Neural cell (in vitro differentiated cells): ENCODE measurements at regions not wholly inside any gene's neighbourhood (a gene's known extent, or its start where the extent isn't known, plus 50 kb on each side); places are given as distances from the start of the nearest gene placed in this dataset.
"Not testable (repeated sequence)": the region's sequence is repeated elsewhere in the genome, so short reads cannot be mapped to it uniquely, and the experiment has no call there.

Experiments
- H2AFZ ChIP-seq: fragments of 200-600, 300-800 bp; sonication (generic), shearing (Covaris generic); 2 replicates; pipeline ENCODE4 v1.6.0; 2014; ENCODE audit warnings: low read depth, mild to moderate bottlenecking, antibody characterized with exemption, low read length, moderate library complexity
- H3F3A ChIP-seq: fragments of 200-600 bp; shearing (Covaris generic); 2 replicates; pipeline ENCODE4 v1.6.1; 2016; ENCODE audit warnings: mild to moderate bottlenecking, moderate library complexity, mixed read lengths, antibody characterized with exemption, low read length; ENCODE audit not compliant: insufficient read depth, poor library complexity, severe bottlenecking
- H3K27ac ChIP-seq: fragments of 200-600, 300-800 bp; sonication (generic), shearing (Covaris generic); 2 replicates; pipeline ENCODE4 v1.5.1; 2014; ENCODE audit warnings: mild to moderate bottlenecking, low read length, moderate library complexity
- H3K27me3 ChIP-seq: fragments of 300-800, 200-600 bp; sonication (generic), shearing (Covaris generic); 2 replicates; pipeline ENCODE4 v1.6.0; 2014; ENCODE audit warnings: mild to moderate bottlenecking, low read depth, low read length, moderate library complexity; ENCODE audit not compliant: insufficient read depth
- H3K36me3 ChIP-seq: fragments of 300-800, 200-600 bp; sonication (generic), shearing (Covaris generic); 2 replicates; pipeline ENCODE4 v1.5.1; 2014; ENCODE audit warnings: mild to moderate bottlenecking, antibody characterized with exemption, low read length, moderate library complexity; ENCODE audit not compliant: insufficient read depth
- H3K4me2 ChIP-seq: fragments of 300-800, 200-600 bp; sonication (generic), shearing (Covaris generic); 2 replicates; pipeline ENCODE4 v1.6.0; 2014; ENCODE audit warnings: mild to moderate bottlenecking, low read length
- H3K4me3 ChIP-seq: fragments of 300-800, 200-600 bp; sonication (generic), shearing (Covaris generic); 2 replicates; pipeline ENCODE4 v1.5.1; 2014; ENCODE audit warnings: mild to moderate bottlenecking, low read length, moderate library complexity
- H3K79me2 ChIP-seq: fragments of 200-600 bp; shearing (Covaris generic); replicated peaks from 2 replicates; pipeline ENCODE4 v1.6.0; 2014; ENCODE audit warnings: mild to moderate bottlenecking, low read length, moderate library complexity; ENCODE audit not compliant: insufficient read depth
- H3K9ac ChIP-seq: fragments of 300-800, 200-600 bp; sonication (generic), shearing (Covaris generic); 2 replicates; pipeline ENCODE4 v1.6.1; 2016; ENCODE audit warnings: mild to moderate bottlenecking, low read length, mixed read lengths
- H3K9me2 ChIP-seq: fragments of 200-600 bp; shearing (Covaris generic); 2 replicates; pipeline ENCODE4 v1.6.1; 2016; ENCODE audit warnings: mild to moderate bottlenecking, low read length, mixed read lengths; ENCODE audit not compliant: insufficient read depth
- H3K9me3 ChIP-seq: fragments of 200-600, 300-800 bp; sonication (generic), shearing (Covaris generic); 2 replicates; pipeline ENCODE4 v1.6.1; 2016; ENCODE audit warnings: mild to moderate bottlenecking, mixed run types, low read length, moderate library complexity, mixed read lengths
- H4K20me1 ChIP-seq: fragments of 200-600 bp; shearing (Covaris generic); 2 replicates; pipeline ENCODE4 v1.6.1; 2016; ENCODE audit warnings: mild to moderate bottlenecking, mixed run types; ENCODE audit not compliant: insufficient read depth
- EP300 ChIP-seq: fragments of 450-650 bp; conservative IDR thresholded peaks from 2 replicates; pipeline ENCODE4 v1.6.1; 2014; ENCODE audit warnings: antibody characterized with exemption, mild to moderate bottlenecking, moderate library complexity; ENCODE audit not compliant: poor library complexity, severe bottlenecking
- EZH2 ChIP-seq: fragments of 200-600, 300-800 bp; shearing (Covaris generic), sonication (generic); IDR thresholded peaks from 2 replicates; pipeline ENCODE4 v1.6.1; 2014; ENCODE audit warnings: antibody characterized with exemption, low read length, borderline replicate concordance, mild to moderate bottlenecking; ENCODE audit not compliant: insufficient read depth, poor library complexity, severe bottlenecking
- MXI1 ChIP-seq: fragments of 450-650 bp; conservative IDR thresholded peaks from 2 replicates; pipeline ENCODE4 v1.6.1; 2014; ENCODE audit warnings: antibody characterized with exemption, mild to moderate bottlenecking; ENCODE audit not compliant: poor library complexity, severe bottlenecking
- POLR2AphosphoS5 ChIP-seq: IDR thresholded peaks from 2 replicates; pipeline ENCODE4 v1.6.1; 2012
- RAD21 ChIP-seq: fragments of 450-650 bp; conservative IDR thresholded peaks from 2 replicates; pipeline ENCODE4 v1.6.1; 2014; ENCODE audit warnings: antibody characterized with exemption, mild to moderate bottlenecking, moderate library complexity
- SMC3 ChIP-seq: fragments of 450-650 bp; conservative IDR thresholded peaks from 2 replicates; pipeline ENCODE4 v1.6.1; 2014; ENCODE audit warnings: antibody characterized with exemption, mild to moderate bottlenecking, moderate library complexity; ENCODE audit not compliant: poor library complexity
- TAF1 ChIP-seq: IDR thresholded peaks from 2 replicates; pipeline ENCODE4 v1.6.1; 2012; ENCODE audit warnings: low read depth
- TF ChIP-seq, protein P1 (sequence below): IDR thresholded peaks from 2 replicates; pipeline ENCODE4 v1.6.1; 2012; ENCODE audit warnings: borderline replicate concordance
- TF ChIP-seq, protein P2 (sequence below): fragments of 450-650 bp; IDR thresholded peaks from 2 replicates; pipeline ENCODE4 v1.5.1; 2014; ENCODE audit warnings: antibody characterized with exemption, mild to moderate bottlenecking, moderate library complexity; ENCODE audit not compliant: poor library complexity, severe bottlenecking

DNA sequence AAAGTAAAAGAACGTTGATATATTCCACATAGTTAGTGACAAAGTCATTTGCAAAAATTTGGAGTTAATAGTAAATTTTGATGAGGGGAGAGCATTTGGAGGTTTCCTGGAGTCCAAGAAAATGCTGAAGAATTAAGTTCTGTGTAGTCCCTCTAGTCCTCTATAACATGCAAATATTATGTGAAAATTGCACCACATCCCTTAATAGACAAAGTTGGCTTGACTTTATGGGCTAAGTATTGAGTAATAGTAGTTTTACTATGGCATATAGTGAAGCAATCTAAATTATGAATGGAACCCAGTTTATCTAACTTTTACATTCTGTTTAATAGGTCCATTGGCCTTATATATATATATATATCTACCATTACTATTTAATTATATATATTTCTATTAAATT is 66.4 kb upstream of the DCN start:
- Histone ChIP-seq H3K79me2 (no peaks in the 10 kb centered on the region), H3K27ac (no peak overlapping the region), H3K36me3 (no peaks in the 10 kb centered on the region), H3K4me2 (no peak overlapping the region), H3K4me3 (no peak overlapping the region), H3K9me3 (no peaks in the 10 kb centered on the region), H2AFZ (no peak overlapping the region), H3F3A (no peaks in the 10 kb centered on the region), H4K20me1 (no peaks in the 10 kb centered on the region), H3K27me3 (no peaks in the 10 kb centered on the region), H3K9me2 (no peaks in the 10 kb centered on the region), H3K9ac (no peak overlapping the region)
- TF ChIP-seq RAD21: no peak
- TF ChIP-seq, protein P1, sequence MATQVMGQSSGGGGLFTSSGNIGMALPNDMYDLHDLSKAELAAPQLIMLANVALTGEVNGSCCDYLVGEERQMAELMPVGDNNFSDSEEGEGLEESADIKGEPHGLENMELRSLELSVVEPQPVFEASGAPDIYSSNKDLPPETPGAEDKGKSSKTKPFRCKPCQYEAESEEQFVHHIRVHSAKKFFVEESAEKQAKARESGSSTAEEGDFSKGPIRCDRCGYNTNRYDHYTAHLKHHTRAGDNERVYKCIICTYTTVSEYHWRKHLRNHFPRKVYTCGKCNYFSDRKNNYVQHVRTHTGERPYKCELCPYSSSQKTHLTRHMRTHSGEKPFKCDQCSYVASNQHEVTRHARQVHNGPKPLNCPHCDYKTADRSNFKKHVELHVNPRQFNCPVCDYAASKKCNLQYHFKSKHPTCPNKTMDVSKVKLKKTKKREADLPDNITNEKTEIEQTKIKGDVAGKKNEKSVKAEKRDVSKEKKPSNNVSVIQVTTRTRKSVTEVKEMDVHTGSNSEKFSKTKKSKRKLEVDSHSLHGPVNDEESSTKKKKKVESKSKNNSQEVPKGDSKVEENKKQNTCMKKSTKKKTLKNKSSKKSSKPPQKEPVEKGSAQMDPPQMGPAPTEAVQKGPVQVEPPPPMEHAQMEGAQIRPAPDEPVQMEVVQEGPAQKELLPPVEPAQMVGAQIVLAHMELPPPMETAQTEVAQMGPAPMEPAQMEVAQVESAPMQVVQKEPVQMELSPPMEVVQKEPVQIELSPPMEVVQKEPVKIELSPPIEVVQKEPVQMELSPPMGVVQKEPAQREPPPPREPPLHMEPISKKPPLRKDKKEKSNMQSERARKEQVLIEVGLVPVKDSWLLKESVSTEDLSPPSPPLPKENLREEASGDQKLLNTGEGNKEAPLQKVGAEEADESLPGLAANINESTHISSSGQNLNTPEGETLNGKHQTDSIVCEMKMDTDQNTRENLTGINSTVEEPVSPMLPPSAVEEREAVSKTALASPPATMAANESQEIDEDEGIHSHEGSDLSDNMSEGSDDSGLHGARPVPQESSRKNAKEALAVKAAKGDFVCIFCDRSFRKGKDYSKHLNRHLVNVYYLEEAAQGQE: no peak
- no peak for TF ChIP-seq EZH2
- TF ChIP-seq MXI1: no peak
- TF ChIP-seq, protein P2, sequence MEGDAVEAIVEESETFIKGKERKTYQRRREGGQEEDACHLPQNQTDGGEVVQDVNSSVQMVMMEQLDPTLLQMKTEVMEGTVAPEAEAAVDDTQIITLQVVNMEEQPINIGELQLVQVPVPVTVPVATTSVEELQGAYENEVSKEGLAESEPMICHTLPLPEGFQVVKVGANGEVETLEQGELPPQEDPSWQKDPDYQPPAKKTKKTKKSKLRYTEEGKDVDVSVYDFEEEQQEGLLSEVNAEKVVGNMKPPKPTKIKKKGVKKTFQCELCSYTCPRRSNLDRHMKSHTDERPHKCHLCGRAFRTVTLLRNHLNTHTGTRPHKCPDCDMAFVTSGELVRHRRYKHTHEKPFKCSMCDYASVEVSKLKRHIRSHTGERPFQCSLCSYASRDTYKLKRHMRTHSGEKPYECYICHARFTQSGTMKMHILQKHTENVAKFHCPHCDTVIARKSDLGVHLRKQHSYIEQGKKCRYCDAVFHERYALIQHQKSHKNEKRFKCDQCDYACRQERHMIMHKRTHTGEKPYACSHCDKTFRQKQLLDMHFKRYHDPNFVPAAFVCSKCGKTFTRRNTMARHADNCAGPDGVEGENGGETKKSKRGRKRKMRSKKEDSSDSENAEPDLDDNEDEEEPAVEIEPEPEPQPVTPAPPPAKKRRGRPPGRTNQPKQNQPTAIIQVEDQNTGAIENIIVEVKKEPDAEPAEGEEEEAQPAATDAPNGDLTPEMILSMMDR: no peak
- TF ChIP-seq SMC3: no peak
- no peak for TF ChIP-seq TAF1

DNA sequence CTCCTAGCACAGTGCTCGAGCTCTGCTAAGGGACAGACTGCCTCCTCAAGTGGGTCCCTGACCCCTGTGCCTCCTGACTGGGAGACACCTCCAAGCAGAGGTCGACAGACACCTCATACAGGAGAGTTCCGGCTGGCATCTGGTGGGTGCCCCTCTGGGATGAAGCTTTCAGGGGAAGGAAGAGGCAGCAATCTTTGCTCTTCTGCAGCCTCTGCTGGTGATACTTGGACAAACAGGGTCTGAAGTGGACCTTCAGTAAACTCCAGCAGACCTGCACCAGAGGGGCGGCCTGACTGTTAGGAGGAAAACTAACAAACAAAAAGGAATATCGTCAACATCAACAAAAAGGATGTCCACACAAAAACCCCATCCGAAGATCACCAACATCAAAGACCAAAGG is 60.6 kb upstream of the DCN start:
- H3K79me2 ChIP-seq, H2AFZ ChIP-seq, H4K20me1 ChIP-seq, H3K9me2 ChIP-seq, H3K9ac ChIP-seq, H3K36me3 ChIP-seq, H3K27me3 ChIP-seq, H3K27ac ChIP-seq, H3F3A ChIP-seq, H3K9me3 ChIP-seq, H3K4me2 ChIP-seq, H3K4me3 ChIP-seq: not testable (repeated sequence)

DNA sequence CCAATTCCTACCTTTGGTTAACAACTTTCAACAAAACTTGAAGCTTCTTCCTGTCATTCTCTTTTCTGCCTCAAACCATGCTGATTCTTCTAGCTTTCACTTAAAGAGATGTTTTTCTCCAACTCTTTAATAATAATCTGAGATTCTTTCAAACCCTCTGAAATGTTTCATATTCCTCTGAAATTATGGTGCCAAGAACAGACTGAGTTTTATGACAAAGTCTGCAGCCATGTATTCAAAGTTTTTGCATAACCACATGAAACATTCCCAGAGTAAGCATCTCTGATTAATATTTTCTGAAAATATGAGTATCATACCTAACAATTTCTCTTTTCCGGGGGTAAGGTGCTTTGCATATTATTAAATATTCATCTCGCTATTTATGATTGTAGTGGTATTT is 59.1 kb upstream of the DCN start:
- H2AFZ ChIP-seq: no peak overlapping the region
- H3K9me2 ChIP-seq: no peaks in the 10 kb centered on the region
- no peak overlapping the region for H3K4me2 ChIP-seq
- H3K4me3 ChIP-seq: no peak overlapping the region
- TF ChIP-seq POLR2AphosphoS5: no peak
- no peak for TF ChIP-seq EZH2
- no peak for TF ChIP-seq TAF1
- TF ChIP-seq RAD21: no peak
- TF ChIP-seq, protein P2: no peak
- TF ChIP-seq EP300: no peak
- TF ChIP-seq SMC3: no peak
- no peaks in the 10 kb centered on the region for H3F3A ChIP-seq
- H3K9me3 ChIP-seq: no peaks in the 10 kb centered on the region
- H4K20me1 ChIP-seq: no peaks in the 10 kb centered on the region
- H3K79me2 ChIP-seq: no peaks in the 10 kb centered on the region
- H3K36me3 ChIP-seq: no peaks in the 10 kb centered on the region
- H3K27ac ChIP-seq: no peak overlapping the region
- H3K9ac ChIP-seq: no peak overlapping the region
- no peaks in the 10 kb centered on the region for H3K27me3 ChIP-seq
